ENCODE measurements at regions not wholly inside any gene's neighbourhood (a gene's known extent, or its start where the extent isn't known, plus 50 kb on each side); places are given as distances from the start of the nearest gene placed in this dataset.

- no peak overlapping the region for H2BK15ac ChIP-seq (ENCODE audit: low read depth, low read length)
- no peak overlapping the region for H4K5ac ChIP-seq (ENCODE audit: insufficient read length, low read depth, low read length)
- H4K91ac ChIP-seq (ENCODE audit: insufficient read length, low read depth, low read length), result no peak overlapping the region
- H2BK120ac ChIP-seq (ENCODE audit: low read depth, low read length, poor library complexity, severe bottlenecking), result no peak overlapping the region
- H3K4me2 ChIP-seq (ENCODE audit: insufficient read depth, insufficient read length, low read length), result no peak overlapping the region
- no peak overlapping the region for H2BK12ac ChIP-seq (ENCODE audit: insufficient read length, low read depth, low read length)
- H3K9ac ChIP-seq (ENCODE audit: extremely low read depth, insufficient read length, low read length), result no peak overlapping the region
- H2AK5ac ChIP-seq (ENCODE audit: insufficient read length, low read length), result no peak overlapping the region
- H3K4me3 Mint-ChIP-seq, result no peak overlapping the region
- H3K14ac ChIP-seq (ENCODE audit: insufficient read depth, low read length), result no peak overlapping the region
- TF ChIP-seq, protein P1, sequence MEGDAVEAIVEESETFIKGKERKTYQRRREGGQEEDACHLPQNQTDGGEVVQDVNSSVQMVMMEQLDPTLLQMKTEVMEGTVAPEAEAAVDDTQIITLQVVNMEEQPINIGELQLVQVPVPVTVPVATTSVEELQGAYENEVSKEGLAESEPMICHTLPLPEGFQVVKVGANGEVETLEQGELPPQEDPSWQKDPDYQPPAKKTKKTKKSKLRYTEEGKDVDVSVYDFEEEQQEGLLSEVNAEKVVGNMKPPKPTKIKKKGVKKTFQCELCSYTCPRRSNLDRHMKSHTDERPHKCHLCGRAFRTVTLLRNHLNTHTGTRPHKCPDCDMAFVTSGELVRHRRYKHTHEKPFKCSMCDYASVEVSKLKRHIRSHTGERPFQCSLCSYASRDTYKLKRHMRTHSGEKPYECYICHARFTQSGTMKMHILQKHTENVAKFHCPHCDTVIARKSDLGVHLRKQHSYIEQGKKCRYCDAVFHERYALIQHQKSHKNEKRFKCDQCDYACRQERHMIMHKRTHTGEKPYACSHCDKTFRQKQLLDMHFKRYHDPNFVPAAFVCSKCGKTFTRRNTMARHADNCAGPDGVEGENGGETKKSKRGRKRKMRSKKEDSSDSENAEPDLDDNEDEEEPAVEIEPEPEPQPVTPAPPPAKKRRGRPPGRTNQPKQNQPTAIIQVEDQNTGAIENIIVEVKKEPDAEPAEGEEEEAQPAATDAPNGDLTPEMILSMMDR (conservative IDR thresholded peaks at IDR 0.05), result no peak
- peaks cover 0 to 2% of the 10 kb centered on the region in 2 experiments; a peak in 1 of 4 replicates for H3K4me1 Mint-ChIP-seq
- peaks cover 0 to 42% of the 10 kb centered on the region in 2 experiments; a peak in 2 of 5 replicates for H3K9me3 Mint-ChIP-seq
- H3K27ac Mint-ChIP-seq, result no peak overlapping the region
- no peak overlapping the region for H4K8ac ChIP-seq (replicated peaks; ENCODE audit: insufficient read length, low read depth, low read length)
- H2BK5ac ChIP-seq (ENCODE audit: insufficient read length, low read length), result no peak overlapping the region
- H3K4ac ChIP-seq (ENCODE audit: low read depth, low read length), result no peak overlapping the region
- no peak for DNase-seq
- H3K23me2 ChIP-seq (ENCODE audit: insufficient read length, low read depth, low read length, poor library complexity, severe bottlenecking), result no peaks in the 10 kb centered on the region
- H2BK20ac ChIP-seq (ENCODE audit: low read depth, low read length, poor library complexity, severe bottlenecking), result no peak overlapping the region
- no peaks in the 10 kb centered on the region for H3K4me1 ChIP-seq (ENCODE audit: insufficient read depth, low read length)
- H3K9me3 ChIP-seq (ENCODE audit: control insufficient read depth, low read depth, low read length), result no peaks in the 10 kb centered on the region
- H3T11ph ChIP-seq (ENCODE audit: low read length), result no peak overlapping the region
- H3K56ac ChIP-seq (ENCODE audit: insufficient read length, low read depth, low read length), result no peak overlapping the region
- no peaks in the 10 kb centered on the region for H4K20me1 ChIP-seq (ENCODE audit: control insufficient read depth, insufficient read depth, insufficient read length)
- no peaks in the 10 kb centered on the region for H3K27me3 Mint-ChIP-seq (ENCODE audit: low read depth)
- no peak overlapping the region for H2AFZ ChIP-seq (ENCODE audit: low read length)
- no peak overlapping the region for H3K18ac ChIP-seq (ENCODE audit: insufficient read length, low read depth, low read length)
- no peaks in the 10 kb centered on the region for H3K79me1 ChIP-seq (ENCODE audit: insufficient read depth, low read depth, low read length, poor library complexity, severe bottlenecking)
- H3K27me3 ChIP-seq (ENCODE audit: insufficient read depth, low read length), result no peaks in the 10 kb centered on the region
- H3K23ac ChIP-seq (ENCODE audit: insufficient read length, low read depth, low read length), result no peak overlapping the region
- H3K79me2 ChIP-seq (ENCODE audit: insufficient read depth, low read length), result no peaks in the 10 kb centered on the region
- no CpG with 5 or more reads among the region's 4 CpGs for WGBS (ENCODE audit: extremely low coverage, insufficient read length, low lambda C conversion rate)
- no peak overlapping the region for H3K27ac ChIP-seq (ENCODE audit: insufficient read length, low read depth, low read length)
- H3K36me3 Mint-ChIP-seq (ENCODE audit: insufficient read depth in 1 of 3, low read depth in 3 of 3), result no peaks in the 10 kb centered on the region
Observed at GRCh38 chrX:138982365-138982764, 270.8 kb upstream of the FGF13 start.
